OCI-LY1 (cell line): ENCODE measurements at regions not wholly inside any gene's neighbourhood (a gene's known extent, or its start where the extent isn't known, plus 50 kb on each side); places are given as distances from the start of the nearest gene placed in this dataset.

Experiments used
- H2AFZ ChIP-seq: fragments of 200-600 bp; sonication (generic), shearing (Covaris generic); 2 replicates; pipeline ENCODE4 v1.6.0; 2014; ENCODE audit warnings: antibody characterized with exemption, mild to moderate bottlenecking, low read length
- H3F3A ChIP-seq: fragments of 200-600 bp; sonication (generic), shearing (Covaris generic); 2 replicates; pipeline ENCODE4 v1.6.0; 2014; ENCODE audit warnings: mild to moderate bottlenecking, antibody characterized with exemption, low read length, moderate library complexity; ENCODE audit not compliant: insufficient read depth
- H3K27ac ChIP-seq: fragments of 200-600 bp; sonication (generic); 2 replicates; pipeline ENCODE4 v1.5.1; 2014; ENCODE audit warnings: low read length, mixed run types, mild to moderate bottlenecking, low read depth; ENCODE audit not compliant: poor library complexity, severe bottlenecking
- H3K27me3 ChIP-seq: fragments of 200-600 bp; sonication (generic); 2 replicates; pipeline ENCODE4 v1.6.0; 2014; ENCODE audit warnings: antibody characterized with exemption, mild to moderate bottlenecking, low read length, moderate library complexity; ENCODE audit not compliant: insufficient read depth
- H3K36me3 ChIP-seq: fragments of 200-600 bp; sonication (generic); 2 replicates; pipeline ENCODE4 v1.6.1; 2014; ENCODE audit warnings: mild to moderate bottlenecking, antibody characterized with exemption, low read length, moderate library complexity, mixed read lengths; ENCODE audit not compliant: insufficient read depth
- H3K4me1 ChIP-seq: fragments of 200-600 bp; sonication (generic); 2 replicates; pipeline ENCODE4 v1.5.1; 2014; ENCODE audit warnings: mild to moderate bottlenecking, low read length, moderate library complexity; ENCODE audit not compliant: insufficient read depth, severe bottlenecking
- H3K4me2 ChIP-seq: fragments of 200-600 bp; sonication (generic), shearing (Covaris generic); 2 replicates; pipeline ENCODE4 v1.6.1; 2014; ENCODE audit warnings: low read length
- H3K4me3 ChIP-seq: fragments of 200-600 bp; sonication (generic); 2 replicates; pipeline ENCODE4 v1.5.1; 2014; ENCODE audit warnings: low read length, low read depth, mild to moderate bottlenecking, mixed read lengths; ENCODE audit not compliant: poor library complexity, severe bottlenecking
- H3K79me2 ChIP-seq: fragments of 200-600 bp; shearing (Covaris generic); 2 replicates; pipeline ENCODE4 v1.6.1; 2016; ENCODE audit warnings: mixed run types, low read length, mixed read lengths; ENCODE audit not compliant: insufficient read depth
- H3K9ac ChIP-seq: fragments of 200-600 bp; sonication (generic), shearing (Covaris generic); 2 replicates; pipeline ENCODE4 v1.6.1; 2014; ENCODE audit warnings: mild to moderate bottlenecking, low read length, mixed read lengths
- H3K9me2 ChIP-seq: fragments of 200-600 bp; sonication (generic), shearing (Covaris generic); 2 replicates; pipeline ENCODE4 v1.6.1; 2014; ENCODE audit warnings: low read depth, mild to moderate bottlenecking, low read length, mixed read lengths
- H3K9me3 ChIP-seq: fragments of 200-600 bp; shearing (Covaris generic); 2 replicates; pipeline ENCODE4 v1.6.1; 2014; ENCODE audit warnings: low read length, mixed read lengths
- H4K20me1 ChIP-seq: fragments of 200-600 bp; sonication (generic), shearing (Covaris generic); 2 replicates; pipeline ENCODE4 v1.6.0; 2016; ENCODE audit warnings: mild to moderate bottlenecking, low read length; ENCODE audit not compliant: insufficient read depth
- CTCF ChIP-seq: fragments of 200-600 bp; sonication (generic), shearing (Covaris generic); IDR thresholded peaks from 2 replicates; pipeline ENCODE4 v1.5.1; 2017; ENCODE audit warnings: mild to moderate bottlenecking, antibody characterized with exemption, low read length, moderate library complexity, mixed read lengths
- EZH2 ChIP-seq: fragments of 200-600 bp; sonication (generic), shearing (Covaris generic); IDR thresholded peaks from 2 replicates; pipeline ENCODE4 v1.8.0; 2017; ENCODE audit warnings: borderline replicate concordance, mixed run types, mild to moderate bottlenecking, antibody characterized with exemption, low read length, moderate library complexity, mixed read lengths

- Histone ChIP-seq H3K27me3 (no peaks in the 10 kb centered on the region), H3K4me1 (no peaks in the 10 kb centered on the region), H4K20me1 (no peaks in the 10 kb centered on the region), H3K9me2 (no peaks in the 10 kb centered on the region), H3K9me3 (no peaks in the 10 kb centered on the region), H3K4me3 (no peak overlapping the region), H3K9ac (no peak overlapping the region), H3K4me2 (no peak overlapping the region), H3K36me3 (no peaks in the 10 kb centered on the region), H3F3A (no peaks in the 10 kb centered on the region), H2AFZ (no peak overlapping the region), H3K27ac (no peak overlapping the region), H3K79me2 (no peaks in the 10 kb centered on the region)
- TF ChIP-seq EZH2, result no peak
- TF ChIP-seq CTCF, result no peak
Measured at GRCh38 chr6:17012421-17013225, 89.2 kb upstream of the STMND1 start.

- Histone ChIP-seq H3F3A (no peaks in the 10 kb centered on the region), H2AFZ (no peak overlapping the region), H3K4me3 (no peak overlapping the region), H3K9me2 (no peaks in the 10 kb centered on the region), H4K20me1 (no peaks in the 10 kb centered on the region), H3K4me2 (no peak overlapping the region), H3K27me3 (no peaks in the 10 kb centered on the region), H3K36me3 (no peaks in the 10 kb centered on the region), H3K27ac (no peak overlapping the region), H3K4me1 (no peaks in the 10 kb centered on the region), H3K9ac (no peak overlapping the region), H3K9me3 (no peaks in the 10 kb centered on the region), H3K79me2 (no peaks in the 10 kb centered on the region)
- no peak for TF ChIP-seq CTCF
- TF ChIP-seq EZH2, result no peak
Measured at GRCh38 chr6:17011985-17012384, 89.9 kb upstream of the STMND1 start.

- Histone ChIP-seq H4K20me1 (no peaks in the 10 kb centered on the region), H3K4me1 (no peaks in the 10 kb centered on the region), H3K9me3 (no peaks in the 10 kb centered on the region), H3K79me2 (no peaks in the 10 kb centered on the region), H2AFZ (no peak overlapping the region), H3F3A (no peaks in the 10 kb centered on the region), H3K4me2 (no peak overlapping the region), H3K4me3 (no peak overlapping the region), H3K36me3 (no peaks in the 10 kb centered on the region), H3K9ac (no peak overlapping the region), H3K27ac (no peak overlapping the region), H3K27me3 (no peaks in the 10 kb centered on the region), H3K9me2 (no peaks in the 10 kb centered on the region)
- TF ChIP-seq EZH2, result no peak
- TF ChIP-seq CTCF, result no peak
Measured at GRCh38 chr6:17007749-17008148, 94.1 kb upstream of the STMND1 start.
